Epithelial cell of proximal tubule (primary cell): ENCODE measurements at regions not wholly inside any gene's neighbourhood (a gene's known extent, or its start where the extent isn't known, plus 50 kb on each side); places are given as distances from the start of the nearest gene placed in this dataset.
"Not testable (repeated sequence)": the region's sequence is repeated elsewhere in the genome, so short reads cannot be mapped to it uniquely, and the experiment has no call there.

ENCODE experiments used
- DNase-seq: peaks from one replicate; pipeline ENCODE4 v3.0.0-alpha.2; 2011; ENCODE audit warnings: low read depth
- H3K4me3 ChIP-seq: 2 replicates; pipeline ENCODE4 v1.5.1; 2011; ENCODE audit warnings: low read depth, mild to moderate bottlenecking, low read length
- TF ChIP-seq, protein P1 (sequence below): conservative IDR thresholded peaks from 2 replicates; pipeline ENCODE4 v1.5.1; 2012; ENCODE audit warnings: low read depth, mild to moderate bottlenecking, low read length

DNA sequence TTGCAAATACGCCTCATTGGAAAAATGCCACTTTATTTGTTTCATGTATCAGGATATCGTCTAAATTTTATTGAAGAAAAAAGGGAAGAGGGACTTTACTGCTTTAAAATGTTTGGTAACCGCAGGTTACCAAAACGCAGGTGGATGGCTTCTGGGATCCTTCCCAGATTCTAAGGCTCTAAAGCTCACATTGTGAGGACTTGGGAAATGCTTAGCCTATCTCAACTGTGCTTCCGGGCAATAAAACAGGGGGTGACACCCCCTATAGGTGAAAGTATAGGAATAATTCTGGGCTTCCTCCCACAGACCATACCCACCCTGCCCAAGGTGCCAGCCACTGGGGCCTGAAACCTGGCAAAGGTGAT is 73.2 kb upstream of the IPO5 start:
- TF ChIP-seq, protein P1, sequence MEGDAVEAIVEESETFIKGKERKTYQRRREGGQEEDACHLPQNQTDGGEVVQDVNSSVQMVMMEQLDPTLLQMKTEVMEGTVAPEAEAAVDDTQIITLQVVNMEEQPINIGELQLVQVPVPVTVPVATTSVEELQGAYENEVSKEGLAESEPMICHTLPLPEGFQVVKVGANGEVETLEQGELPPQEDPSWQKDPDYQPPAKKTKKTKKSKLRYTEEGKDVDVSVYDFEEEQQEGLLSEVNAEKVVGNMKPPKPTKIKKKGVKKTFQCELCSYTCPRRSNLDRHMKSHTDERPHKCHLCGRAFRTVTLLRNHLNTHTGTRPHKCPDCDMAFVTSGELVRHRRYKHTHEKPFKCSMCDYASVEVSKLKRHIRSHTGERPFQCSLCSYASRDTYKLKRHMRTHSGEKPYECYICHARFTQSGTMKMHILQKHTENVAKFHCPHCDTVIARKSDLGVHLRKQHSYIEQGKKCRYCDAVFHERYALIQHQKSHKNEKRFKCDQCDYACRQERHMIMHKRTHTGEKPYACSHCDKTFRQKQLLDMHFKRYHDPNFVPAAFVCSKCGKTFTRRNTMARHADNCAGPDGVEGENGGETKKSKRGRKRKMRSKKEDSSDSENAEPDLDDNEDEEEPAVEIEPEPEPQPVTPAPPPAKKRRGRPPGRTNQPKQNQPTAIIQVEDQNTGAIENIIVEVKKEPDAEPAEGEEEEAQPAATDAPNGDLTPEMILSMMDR, result no peak
- no peak for DNase-seq
- no peak overlapping the region for H3K4me3 ChIP-seq

GRCh38 chr13:97881556-97881955 is 71.9 kb upstream of the IPO5 start:
- DNase-seq, result no peak
- no peak overlapping the region for H3K4me3 ChIP-seq
- TF ChIP-seq, protein P1, result no peak

DNA sequence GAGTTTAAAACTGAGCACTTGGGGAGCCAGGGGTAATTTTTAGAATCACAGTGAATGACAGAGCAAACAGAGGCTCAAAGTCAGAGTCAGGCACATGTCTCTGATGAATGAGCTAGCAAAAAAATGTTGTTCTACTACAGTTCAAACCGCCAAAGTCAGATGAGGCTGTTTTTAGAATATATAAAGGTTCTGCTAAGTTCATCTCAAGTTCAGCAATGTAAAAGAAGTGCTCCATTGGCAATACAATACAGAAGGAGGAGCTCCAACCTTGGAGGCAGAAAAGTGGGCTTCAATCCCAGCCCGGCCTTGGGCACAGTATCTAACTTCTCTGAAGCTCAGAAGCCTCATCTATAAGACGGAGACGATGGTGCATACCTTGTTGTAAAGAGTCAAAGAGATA is 70.1 kb upstream of the IPO5 start:
- TF ChIP-seq, protein P1, result no peak
- H3K4me3 ChIP-seq, result no peak overlapping the region
- DNase-seq, result no peak

GRCh38 chr13:97884707-97885468 is 68.6 kb upstream of the IPO5 start:
- H3K4me3 ChIP-seq, result no peak overlapping the region
- TF ChIP-seq, protein P1, result no peak
- DNase-seq, result no peak

DNA sequence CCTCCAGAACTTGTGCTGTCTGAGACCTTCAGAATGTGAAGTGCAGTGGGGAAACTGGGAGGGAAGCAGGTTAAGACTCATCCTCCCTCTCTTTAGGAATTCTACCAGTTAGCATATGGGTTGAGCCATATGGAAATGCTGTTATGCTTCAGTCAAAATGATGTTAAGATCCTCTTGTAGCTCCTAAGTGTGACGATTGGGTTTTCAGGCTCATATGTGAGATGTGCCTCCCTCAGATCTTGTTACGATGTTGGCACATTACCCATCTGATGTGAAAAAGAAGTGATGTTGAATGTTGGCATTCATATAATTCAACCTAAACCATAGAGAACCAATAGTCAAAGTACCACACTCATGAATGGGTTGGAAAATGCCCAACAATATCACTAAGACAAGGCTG is 67.8 kb upstream of the IPO5 start:
- no peak for DNase-seq
- no peak overlapping the region for H3K4me3 ChIP-seq
- TF ChIP-seq, protein P1, result no peak

DNA sequence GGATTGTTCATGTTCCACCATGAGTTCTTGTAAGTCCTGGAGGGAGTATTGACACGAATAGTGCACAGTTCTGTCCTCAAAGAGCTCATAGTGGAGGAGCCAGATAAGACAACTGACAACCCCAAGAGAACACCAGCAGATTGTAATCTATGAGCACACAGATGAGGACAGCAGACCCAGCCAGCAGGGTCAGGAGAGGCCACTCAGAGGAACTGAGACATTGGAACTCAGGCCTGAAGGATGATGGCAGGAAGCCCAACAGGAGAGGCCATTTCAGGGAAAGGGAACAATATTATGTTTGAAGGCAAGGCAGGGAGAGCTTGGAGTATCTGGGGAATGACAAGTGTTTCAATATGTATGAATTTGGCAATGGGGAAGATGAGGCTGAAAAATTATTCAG is 63.7 kb upstream of the IPO5 start:
- TF ChIP-seq, protein P1, result no peak
- no peak for DNase-seq
- H3K4me3 ChIP-seq, result no peak overlapping the region

DNA sequence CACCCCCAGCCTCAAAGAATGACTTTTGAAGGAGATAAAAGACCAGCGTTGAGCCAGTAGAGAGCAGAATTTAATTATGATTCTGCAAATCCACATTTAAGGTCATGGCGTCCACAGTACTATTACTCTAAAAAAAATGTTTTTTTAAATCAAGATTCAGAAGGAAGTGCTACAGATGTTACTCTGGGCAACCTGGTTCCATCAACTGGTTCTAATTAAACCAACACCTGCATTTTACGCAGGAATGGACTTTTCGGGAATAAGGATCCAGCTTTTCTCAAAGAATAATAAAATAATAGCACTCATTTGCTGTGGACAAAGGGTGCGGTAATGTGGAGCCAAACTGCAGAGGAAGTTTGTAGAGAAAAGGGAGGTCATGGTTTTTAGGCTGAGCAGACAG is 62.9 kb upstream of the IPO5 start:
- H3K4me3 ChIP-seq, result no peak overlapping the region
- TF ChIP-seq, protein P1, result no peak
- no peak for DNase-seq

DNA sequence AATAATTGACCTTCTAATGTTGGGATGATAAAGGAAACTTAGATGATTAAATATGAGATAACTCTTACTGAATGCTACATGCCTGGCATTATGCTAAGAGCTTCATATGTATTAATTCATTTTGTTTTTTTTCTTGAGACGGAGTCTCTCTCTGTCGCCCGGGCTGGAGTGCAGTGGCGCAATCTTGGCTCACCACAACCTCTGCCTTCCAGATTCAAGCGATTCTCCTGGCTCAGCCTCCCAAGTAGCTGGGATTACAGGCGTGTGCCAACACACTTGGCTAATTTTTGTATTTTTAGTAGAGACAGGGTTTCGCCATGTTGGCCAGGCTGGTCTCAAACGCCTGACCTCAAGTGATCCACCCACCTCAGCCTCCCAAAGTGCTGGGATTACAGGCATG is 61.5 kb upstream of the IPO5 start:
- DNase-seq, H3K4me3 ChIP-seq: not testable (repeated sequence)
